ENCODE measurements at regions not wholly inside any gene's neighbourhood (a gene's known extent, or its start where the extent isn't known, plus 50 kb on each side); places are given as distances from the start of the nearest gene placed in this dataset.

DNA sequence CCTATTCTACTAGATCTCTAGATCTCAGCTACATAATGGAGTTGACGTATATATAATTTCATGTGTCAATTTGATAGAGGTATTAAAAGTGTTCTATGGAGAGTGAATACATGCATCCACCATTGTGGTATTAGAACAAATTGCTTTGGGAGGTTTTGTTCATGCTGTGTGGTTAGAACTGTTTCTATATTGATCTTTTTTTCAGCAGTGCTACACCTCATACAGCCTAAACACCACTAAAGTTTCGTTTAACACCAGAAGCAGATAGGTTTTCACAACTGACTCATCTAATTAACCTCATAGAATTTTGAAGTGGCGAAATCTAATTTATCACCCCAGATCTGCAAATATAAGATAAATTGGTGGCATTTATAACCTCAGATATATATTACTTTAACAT, 269.4 kb upstream of the SEMA6A start:
- no peak for DNase-seq
- no peaks in the 10 kb centered on the region for H3K4me1 ChIP-seq (ENCODE audit: insufficient read depth, low read length)
- H2BK120ac ChIP-seq (ENCODE audit: low read depth, low read length, poor library complexity, severe bottlenecking) = no peak overlapping the region
- Mint-ChIP-seq H3K27me3 (ENCODE audit: low read depth) (no peaks in the 10 kb centered on the region), H3K4me1 (peaks cover 11 to 13% of the 10 kb centered on the region in 2 experiments), H3K4me3 (no peak overlapping the region; a peak in 1 of 5 replicates), H3K9me3 (no peaks in the 10 kb centered on the region; a peak in 1 of 5 replicates), H3K27ac (no peak overlapping the region), H3K36me3 (ENCODE audit: insufficient read depth in 1 of 3, low read depth in 3 of 3) (peaks cover 0 to 6% (median 0%) of the 10 kb centered on the region in 3 experiments; a peak in 2 of 7 replicates)
- no peaks in the 10 kb centered on the region for H4K20me1 ChIP-seq (ENCODE audit: control insufficient read depth, insufficient read depth, insufficient read length)
- no peak overlapping the region for H3K4ac ChIP-seq (ENCODE audit: low read depth, low read length)
- H3K9ac ChIP-seq (ENCODE audit: extremely low read depth, insufficient read length, low read length) = no peak overlapping the region
- no peaks in the 10 kb centered on the region for H3K9me3 ChIP-seq (ENCODE audit: control insufficient read depth, low read depth, low read length)
- no peak overlapping the region for H2AK5ac ChIP-seq (ENCODE audit: insufficient read length, low read length)
- H3K4me2 ChIP-seq (ENCODE audit: insufficient read depth, insufficient read length, low read length) = no peak overlapping the region
- H4K8ac ChIP-seq (replicated peaks; ENCODE audit: insufficient read length, low read depth, low read length) = no peak overlapping the region
- TF ChIP-seq, protein P1, sequence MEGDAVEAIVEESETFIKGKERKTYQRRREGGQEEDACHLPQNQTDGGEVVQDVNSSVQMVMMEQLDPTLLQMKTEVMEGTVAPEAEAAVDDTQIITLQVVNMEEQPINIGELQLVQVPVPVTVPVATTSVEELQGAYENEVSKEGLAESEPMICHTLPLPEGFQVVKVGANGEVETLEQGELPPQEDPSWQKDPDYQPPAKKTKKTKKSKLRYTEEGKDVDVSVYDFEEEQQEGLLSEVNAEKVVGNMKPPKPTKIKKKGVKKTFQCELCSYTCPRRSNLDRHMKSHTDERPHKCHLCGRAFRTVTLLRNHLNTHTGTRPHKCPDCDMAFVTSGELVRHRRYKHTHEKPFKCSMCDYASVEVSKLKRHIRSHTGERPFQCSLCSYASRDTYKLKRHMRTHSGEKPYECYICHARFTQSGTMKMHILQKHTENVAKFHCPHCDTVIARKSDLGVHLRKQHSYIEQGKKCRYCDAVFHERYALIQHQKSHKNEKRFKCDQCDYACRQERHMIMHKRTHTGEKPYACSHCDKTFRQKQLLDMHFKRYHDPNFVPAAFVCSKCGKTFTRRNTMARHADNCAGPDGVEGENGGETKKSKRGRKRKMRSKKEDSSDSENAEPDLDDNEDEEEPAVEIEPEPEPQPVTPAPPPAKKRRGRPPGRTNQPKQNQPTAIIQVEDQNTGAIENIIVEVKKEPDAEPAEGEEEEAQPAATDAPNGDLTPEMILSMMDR (conservative IDR thresholded peaks at IDR 0.05) = no peak
- H2BK15ac ChIP-seq (ENCODE audit: low read depth, low read length) = no peak overlapping the region
- no peak overlapping the region for H3K14ac ChIP-seq (ENCODE audit: insufficient read depth, low read length)
- no peak overlapping the region for H4K91ac ChIP-seq (ENCODE audit: insufficient read length, low read depth, low read length)
- H3K18ac ChIP-seq (ENCODE audit: insufficient read length, low read depth, low read length) = no peak overlapping the region
- no peak overlapping the region for H3K23ac ChIP-seq (ENCODE audit: insufficient read length, low read depth, low read length)
- no peak overlapping the region for H2AFZ ChIP-seq (ENCODE audit: low read length)
- H3K23me2 ChIP-seq (ENCODE audit: insufficient read length, low read depth, low read length, poor library complexity, severe bottlenecking) = no peaks in the 10 kb centered on the region
- H3T11ph ChIP-seq (ENCODE audit: low read length) = no peak overlapping the region
- H2BK5ac ChIP-seq (ENCODE audit: insufficient read length, low read length) = no peak overlapping the region
- H2BK12ac ChIP-seq (ENCODE audit: insufficient read length, low read depth, low read length) = no peak overlapping the region
- no peak overlapping the region for H3K56ac ChIP-seq (ENCODE audit: insufficient read length, low read depth, low read length)
- H4K5ac ChIP-seq (ENCODE audit: insufficient read length, low read depth, low read length) = no peak overlapping the region
- no peak overlapping the region for H2BK20ac ChIP-seq (ENCODE audit: low read depth, low read length, poor library complexity, severe bottlenecking)
- H3K79me1 ChIP-seq (ENCODE audit: insufficient read depth, low read depth, low read length, poor library complexity, severe bottlenecking) = no peaks in the 10 kb centered on the region
- H3K27ac ChIP-seq (ENCODE audit: insufficient read length, low read depth, low read length) = no peak overlapping the region
- no peaks in the 10 kb centered on the region for H3K27me3 ChIP-seq (ENCODE audit: insufficient read depth, low read length)
- no peaks in the 10 kb centered on the region for H3K79me2 ChIP-seq (ENCODE audit: insufficient read depth, low read length)
- no CpG with 5 or more reads among the region's 3 CpGs for WGBS (ENCODE audit: extremely low coverage, insufficient read length, low lambda C conversion rate)
